ENCODE measurements at regions not wholly inside any gene's neighbourhood (a gene's known extent, or its start where the extent isn't known, plus 50 kb on each side); places are given as distances from the start of the nearest gene placed in this dataset.
"Not testable (repeated sequence)": the region's sequence is repeated elsewhere in the genome, so short reads cannot be mapped to it uniquely, and the experiment has no call there.

DNA sequence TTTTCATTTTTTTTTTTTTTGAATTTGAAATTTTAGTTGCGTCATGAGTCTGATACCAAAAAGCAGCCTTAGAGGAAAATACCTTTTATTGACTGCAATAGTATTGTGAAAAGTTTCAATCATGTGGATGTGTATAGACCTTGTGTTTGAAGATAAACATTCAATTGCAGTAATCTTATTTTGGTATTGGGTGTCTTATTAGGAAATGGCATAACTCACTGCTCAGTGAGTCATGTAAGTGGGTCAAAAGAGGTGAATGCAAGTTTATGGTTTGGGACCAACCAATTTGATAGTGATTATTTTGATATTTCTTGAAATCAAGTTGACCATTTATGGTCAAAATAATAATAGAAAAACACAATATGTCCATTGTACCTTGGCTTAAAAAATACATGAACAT, 627.8 kb upstream of the SLIT2 start:
- no peaks in the 10 kb centered on the region for H3K4me1 Mint-ChIP-seq
- no peaks in the 10 kb centered on the region for H3K27me3 Mint-ChIP-seq (ENCODE audit: low read depth in 3 of 3)
- no peak overlapping the region for H3K4me3 Mint-ChIP-seq
- no peaks in the 10 kb centered on the region for H3K36me3 Mint-ChIP-seq
- DNase-seq = no peak
- peaks cover 12 to 46% (median 21%) of the 10 kb centered on the region in 6 donors for H3K9me3 Mint-ChIP-seq
- no peak overlapping the region for H3K27ac Mint-ChIP-seq

DNA sequence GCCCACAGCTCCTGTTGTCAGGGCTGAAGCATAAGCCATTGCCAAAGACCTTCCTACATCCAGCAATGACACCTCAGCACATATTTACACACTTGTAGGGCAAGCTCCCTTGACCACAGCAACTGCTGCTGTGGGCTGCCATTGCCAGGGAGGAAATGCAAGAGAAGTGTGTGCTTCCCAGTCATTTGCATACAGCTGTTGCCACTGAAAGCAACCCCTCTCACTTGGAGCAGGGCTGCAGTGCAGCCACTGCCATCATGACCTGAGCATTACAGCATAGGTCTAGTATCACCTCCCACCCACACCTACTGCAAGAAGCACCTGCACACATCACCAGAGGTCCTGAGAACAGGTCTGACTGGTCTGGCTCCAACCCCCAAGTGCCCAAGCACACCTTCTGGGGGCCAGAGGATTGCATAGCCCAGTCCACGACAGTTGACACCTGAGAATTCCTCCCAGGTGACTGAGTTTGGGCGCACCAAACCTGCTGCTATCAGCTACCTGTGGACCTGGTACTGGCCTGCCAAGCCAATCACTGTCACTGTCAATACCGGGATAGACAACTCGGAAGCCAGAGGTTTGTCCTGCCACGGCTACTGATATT, 636.5 kb upstream of the SLIT2 start:
- no peak overlapping the region for H3K27ac Mint-ChIP-seq
- H3K4me1 Mint-ChIP-seq = no peaks in the 10 kb centered on the region
- H3K27me3 Mint-ChIP-seq (ENCODE audit: low read depth in 3 of 3) = peaks cover 0 to 4% (median 1%) of the 10 kb centered on the region in 3 donors
- H3K36me3 Mint-ChIP-seq = peaks cover 0 to 3% (median 0%) of the 10 kb centered on the region in 3 donors
- DNase-seq = no peak
- H3K4me3 Mint-ChIP-seq = no peak overlapping the region
- H3K9me3 Mint-ChIP-seq = peaks cover 10 to 53% (median 25%) of the 10 kb centered on the region in 6 donors

DNA sequence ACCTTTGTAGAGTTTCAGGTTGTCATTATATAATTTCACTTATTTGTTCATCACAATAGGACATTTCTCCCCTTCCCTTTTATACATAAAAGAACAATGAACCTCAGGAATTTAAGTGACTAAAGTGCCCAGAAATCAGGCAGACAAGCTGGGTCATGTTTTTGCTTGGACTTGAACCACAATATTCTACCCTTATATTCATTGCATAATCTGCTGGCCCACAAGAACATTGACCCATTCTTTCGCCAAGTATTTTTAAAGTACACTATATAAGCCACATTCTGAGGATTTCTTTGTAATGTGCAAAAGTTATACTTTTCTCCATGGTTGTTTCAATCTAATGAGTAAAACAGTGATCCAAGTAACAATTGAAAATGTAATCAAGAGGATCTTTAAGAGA, 637.5 kb upstream of the SLIT2 start:
- no peak for DNase-seq
- no peaks in the 10 kb centered on the region for H3K4me1 Mint-ChIP-seq
- H3K4me3 Mint-ChIP-seq = no peak overlapping the region
- H3K9me3 Mint-ChIP-seq = peaks cover 10 to 54% (median 25%) of the 10 kb centered on the region in 6 donors
- peaks cover 0 to 4% (median 1%) of the 10 kb centered on the region in 3 donors for H3K27me3 Mint-ChIP-seq (ENCODE audit: low read depth in 3 of 3)
- H3K36me3 Mint-ChIP-seq = peaks cover 0 to 3% (median 0%) of the 10 kb centered on the region in 3 donors
- no peak overlapping the region for H3K27ac Mint-ChIP-seq

DNA sequence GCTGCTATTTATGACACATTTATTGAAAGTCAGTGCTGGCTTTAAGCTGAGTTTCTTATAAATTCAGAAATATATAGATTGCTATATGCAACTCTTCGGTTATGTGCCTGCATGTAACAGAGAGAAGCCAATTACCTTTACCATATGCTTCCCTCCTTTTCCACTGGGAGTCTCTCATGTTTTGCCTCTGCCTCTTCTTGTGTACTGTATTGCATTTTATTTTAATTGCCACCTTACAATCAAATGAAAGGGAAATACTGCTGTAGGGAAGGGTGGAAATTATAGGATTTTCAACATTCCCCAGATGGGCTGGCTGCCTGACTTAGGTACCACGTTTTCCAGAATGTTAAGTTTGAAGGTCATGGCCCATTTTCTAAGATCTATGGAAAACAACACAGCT, 655.4 kb upstream of the SLIT2 start:
- no peaks in the 10 kb centered on the region for H3K4me1 Mint-ChIP-seq
- DNase-seq = no peak
- no peaks in the 10 kb centered on the region for H3K36me3 Mint-ChIP-seq
- no peaks in the 10 kb centered on the region for H3K27me3 Mint-ChIP-seq (ENCODE audit: low read depth in 3 of 3)
- H3K4me3 Mint-ChIP-seq = no peak overlapping the region
- no peak overlapping the region for H3K27ac Mint-ChIP-seq
- H3K9me3 Mint-ChIP-seq = peaks cover 4 to 36% (median 16%) of the 10 kb centered on the region in 6 donors

DNA sequence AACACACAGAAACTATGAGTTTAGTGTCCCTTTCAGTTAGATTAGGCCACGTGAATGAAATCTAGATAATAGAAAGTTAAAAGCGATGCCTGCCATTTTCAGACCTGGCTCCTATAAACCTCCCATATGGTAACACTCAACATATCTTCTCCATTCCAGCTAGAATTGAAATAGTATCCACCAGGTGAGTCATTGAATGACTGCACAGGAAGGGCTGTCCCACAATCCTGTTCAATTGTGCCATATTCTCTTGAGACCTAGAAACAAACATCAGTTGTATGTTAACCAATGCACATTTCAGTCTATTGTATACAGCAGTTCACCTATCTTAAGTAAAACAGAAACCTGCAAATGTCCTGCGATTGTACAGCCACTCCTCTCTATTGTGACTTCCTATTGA, 659.3 kb upstream of the SLIT2 start:
- Mint-ChIP-seq H3K9me3 (peaks cover 12 to 57% (median 23%) of the 10 kb centered on the region in 6 donors), H3K4me1 (no peaks in the 10 kb centered on the region), H3K27me3 (ENCODE audit: low read depth in 3 of 3) (no peaks in the 10 kb centered on the region), H3K27ac (no peak overlapping the region), H3K36me3 (no peaks in the 10 kb centered on the region), H3K4me3 (no peak overlapping the region)
- DNase-seq = no peak

- H3K27ac Mint-ChIP-seq = no peak overlapping the region
- H3K36me3 Mint-ChIP-seq = no peaks in the 10 kb centered on the region
- H3K27me3 Mint-ChIP-seq (ENCODE audit: low read depth in 3 of 3) = no peaks in the 10 kb centered on the region
- DNase-seq = no peak
- H3K9me3 Mint-ChIP-seq = peaks cover 2 to 32% (median 8%) of the 10 kb centered on the region in 6 donors
- H3K4me1 Mint-ChIP-seq = no peaks in the 10 kb centered on the region
- no peak overlapping the region for H3K4me3 Mint-ChIP-seq
Measured at GRCh38 chr4:19583827-19584569, 667.7 kb upstream of the SLIT2 start.

GRCh38 chr4:19580095-19580494, 671.6 kb upstream of the SLIT2 start:
- no peaks in the 10 kb centered on the region for H3K27me3 Mint-ChIP-seq (ENCODE audit: low read depth in 3 of 3)
- no peak for DNase-seq
- H3K4me3 Mint-ChIP-seq = no peak overlapping the region
- no peak overlapping the region for H3K27ac Mint-ChIP-seq
- no peaks in the 10 kb centered on the region for H3K4me1 Mint-ChIP-seq
- H3K36me3 Mint-ChIP-seq = no peaks in the 10 kb centered on the region
- peaks cover 7 to 29% (median 14%) of the 10 kb centered on the region in 6 donors for H3K9me3 Mint-ChIP-seq

DNA sequence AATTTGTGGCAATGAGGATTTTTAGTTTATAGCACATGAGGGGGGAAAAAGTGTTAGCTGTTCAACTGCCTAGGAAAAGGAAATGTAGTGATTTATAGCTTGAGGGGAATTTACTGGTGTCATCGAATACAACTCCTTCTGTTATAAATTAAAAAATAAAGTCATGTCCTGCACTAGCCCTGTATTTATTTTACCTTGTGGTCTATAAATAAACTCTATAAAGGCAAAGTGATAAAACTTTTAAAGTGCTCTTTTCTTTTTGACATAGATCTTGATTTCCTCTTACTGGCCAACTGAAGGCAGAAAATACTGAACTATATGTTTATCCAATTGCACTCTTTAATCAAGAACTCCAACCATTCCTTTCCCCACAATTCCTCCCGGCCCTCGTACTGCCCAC, 672.1 kb upstream of the SLIT2 start:
- DNase-seq = no peak
- no peaks in the 10 kb centered on the region for H3K36me3 Mint-ChIP-seq
- H3K4me3 Mint-ChIP-seq = no peak overlapping the region
- peaks cover 7 to 26% (median 12%) of the 10 kb centered on the region in 6 donors for H3K9me3 Mint-ChIP-seq
- H3K4me1 Mint-ChIP-seq = no peaks in the 10 kb centered on the region
- no peaks in the 10 kb centered on the region for H3K27me3 Mint-ChIP-seq (ENCODE audit: low read depth in 3 of 3)
- no peak overlapping the region for H3K27ac Mint-ChIP-seq

- H3K9me3 Mint-ChIP-seq = peaks cover 9 to 27% (median 17%) of the 10 kb centered on the region in 6 donors
- no peak for DNase-seq
- H3K4me1 Mint-ChIP-seq = no peaks in the 10 kb centered on the region
- no peak overlapping the region for H3K4me3 Mint-ChIP-seq
- no peak overlapping the region for H3K27ac Mint-ChIP-seq
- no peaks in the 10 kb centered on the region for H3K36me3 Mint-ChIP-seq
- H3K27me3 Mint-ChIP-seq (ENCODE audit: low read depth in 3 of 3) = no peaks in the 10 kb centered on the region
Measured at GRCh38 chr4:19577097-19577496, 674.6 kb upstream of the SLIT2 start.

- Mint-ChIP-seq H3K4me3 (no peak overlapping the region), H3K27ac (no peak overlapping the region), H3K9me3 (peaks cover 10 to 34% (median 18%) of the 10 kb centered on the region in 6 donors), H3K36me3 (no peaks in the 10 kb centered on the region), H3K4me1 (no peaks in the 10 kb centered on the region), H3K27me3 (ENCODE audit: low read depth in 3 of 3) (no peaks in the 10 kb centered on the region)
- no peak for DNase-seq
Measured at GRCh38 chr4:19575924-19576323, 675.8 kb upstream of the SLIT2 start.

DNA sequence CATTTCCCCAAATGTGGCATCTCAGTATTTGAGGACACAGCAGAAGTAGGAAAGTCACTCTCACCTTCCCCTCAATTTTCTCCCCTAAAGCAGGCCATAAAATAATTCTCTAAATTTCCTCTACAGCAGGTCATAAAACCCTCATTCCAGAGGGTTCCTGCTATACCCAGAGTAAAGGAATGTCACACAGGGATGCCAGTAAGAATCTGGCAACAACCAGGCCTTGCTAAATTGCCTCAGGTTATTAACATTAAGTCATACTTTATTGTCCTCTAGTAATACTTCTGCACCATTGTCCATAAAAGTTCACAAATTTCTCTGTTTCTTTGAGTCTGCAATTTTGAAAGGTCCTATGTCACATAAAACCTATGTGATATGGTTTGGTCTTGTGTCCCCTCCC, 685.7 kb upstream of the SLIT2 start:
- DNase-seq = no peak
- Mint-ChIP-seq H3K4me1 (no peaks in the 10 kb centered on the region), H3K4me3 (no peak overlapping the region), H3K27ac (no peak overlapping the region), H3K36me3 (peaks cover 0 to 3% (median 0%) of the 10 kb centered on the region in 3 donors), H3K27me3 (ENCODE audit: low read depth in 3 of 3) (peaks cover 0 to 2% (median 0%) of the 10 kb centered on the region in 3 donors), H3K9me3 (peaks cover 17 to 43% (median 27%) of the 10 kb centered on the region in 6 donors)

GRCh38 chr4:19562456-19562855, 689.2 kb upstream of the SLIT2 start:
- Mint-ChIP-seq H3K9me3 (peaks cover 15 to 47% (median 29%) of the 10 kb centered on the region in 6 donors), H3K27me3 (ENCODE audit: low read depth in 3 of 3) (peaks cover 0 to 3% (median 0%) of the 10 kb centered on the region in 3 donors)
- DNase-seq = no peak

DNA sequence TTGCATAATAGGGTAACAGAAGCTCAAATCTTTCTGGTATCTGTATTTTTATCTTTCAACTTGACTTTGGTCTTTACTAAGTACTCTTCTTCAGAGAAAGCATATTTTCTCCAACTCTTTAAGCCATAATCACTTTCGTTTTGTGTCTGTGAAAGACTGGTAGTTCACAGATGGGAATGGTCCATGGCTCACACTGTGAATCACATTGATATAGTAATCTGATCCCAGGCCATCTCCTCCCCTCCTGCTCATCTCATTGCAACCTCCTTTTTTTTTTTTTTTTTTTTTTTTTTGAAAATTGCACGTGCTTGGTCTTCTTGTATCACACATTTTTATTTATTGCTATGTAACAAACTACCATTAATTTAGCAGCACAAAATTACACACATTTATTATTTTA, 694.5 kb upstream of the SLIT2 start:
- H3K9me3 Mint-ChIP-seq = peaks cover 11 to 37% (median 28%) of the 10 kb centered on the region in 6 donors
- no peak overlapping the region for H3K27ac Mint-ChIP-seq
- no peak for DNase-seq
- H3K4me1 Mint-ChIP-seq = no peaks in the 10 kb centered on the region
- H3K36me3 Mint-ChIP-seq = peaks cover 0 to 3% (median 0%) of the 10 kb centered on the region in 3 donors
- peaks cover 0 to 1% (median 0%) of the 10 kb centered on the region in 3 donors for H3K27me3 Mint-ChIP-seq (ENCODE audit: low read depth in 3 of 3)
- H3K4me3 Mint-ChIP-seq = no peak overlapping the region

More at GRCh38 chr4:19562456-19562855, 689.2 kb upstream of the SLIT2 start:
- H3K36me3 Mint-ChIP-seq = peaks cover 0 to 7% (median 0%) of the 10 kb centered on the region in 3 donors
- H3K4me3 Mint-ChIP-seq = no peak overlapping the region
- no peak overlapping the region for H3K27ac Mint-ChIP-seq
- H3K4me1 Mint-ChIP-seq = no peaks in the 10 kb centered on the region

GRCh38 chr4:19556276-19556675, 695.4 kb upstream of the SLIT2 start:
- not testable (repeated sequence) for H3K4me1 Mint-ChIP-seq; H3K27ac Mint-ChIP-seq; DNase-seq; H3K36me3 Mint-ChIP-seq; H3K4me3 Mint-ChIP-seq; H3K27me3 Mint-ChIP-seq (ENCODE audit: low read depth in 3 of 3)
- peaks cover 6 to 30% (median 24%) of the 10 kb centered on the region in 6 donors for H3K9me3 Mint-ChIP-seq

Measured in immature natural killer cell (primary cell).